ENCODE measurements at regions not wholly inside any gene's neighbourhood (a gene's known extent, or its start where the extent isn't known, plus 50 kb on each side); places are given as distances from the start of the nearest gene placed in this dataset.

GRCh38 chr18:51287818-51288508, 90.5 kb upstream of the MEX3C start:
- no peak for TF ChIP-seq ZFX (IDR thresholded peaks at IDR 0.05)
- no peak for TF ChIP-seq CTCF (conservative IDR thresholded peaks at IDR 0.05)
- H3K27ac ChIP-seq, result no peak overlapping the region

GRCh38 chr18:51288582-51288981, 91.1 kb upstream of the MEX3C start:
- TF ChIP-seq CTCF (conservative IDR thresholded peaks at IDR 0.05), result no peak
- no peak for TF ChIP-seq ZFX (IDR thresholded peaks at IDR 0.05)
- H3K27ac ChIP-seq, result no peak overlapping the region

- no peak for TF ChIP-seq ZFX (IDR thresholded peaks at IDR 0.05)
- TF ChIP-seq CTCF (conservative IDR thresholded peaks at IDR 0.05), result no peak
These were observed 93.4 kb upstream of the MEX3C start for GRCh38 chr18:51290860-51291259.

GRCh38 chr18:51300912-51301311, 103.4 kb upstream of the MEX3C start:
- H3K27ac ChIP-seq, result no peak overlapping the region
- no peak for TF ChIP-seq CTCF (conservative IDR thresholded peaks at IDR 0.05)
- no peak for TF ChIP-seq ZFX (IDR thresholded peaks at IDR 0.05)

More at GRCh38 chr18:51290860-51291259, 93.4 kb upstream of the MEX3C start:
- no peak overlapping the region for H3K27ac ChIP-seq

GRCh38 chr18:51301376-51301775, 103.9 kb upstream of the MEX3C start:
- TF ChIP-seq ZFX (IDR thresholded peaks at IDR 0.05), result no peak
- TF ChIP-seq CTCF (conservative IDR thresholded peaks at IDR 0.05), result no peak
- H3K27ac ChIP-seq, result no peak overlapping the region

GRCh38 chr18:51316677-51317076, 119.2 kb upstream of the MEX3C start:
- no peak overlapping the region for H3K27ac ChIP-seq
- TF ChIP-seq ZFX (IDR thresholded peaks at IDR 0.05) (no peak), CTCF (conservative IDR thresholded peaks at IDR 0.05) (no peak)

- no peak overlapping the region for H3K27ac ChIP-seq
- TF ChIP-seq ZFX (IDR thresholded peaks at IDR 0.05) (no peak), CTCF (conservative IDR thresholded peaks at IDR 0.05) (no peak)
These were observed 124.2 kb upstream of the MEX3C start for GRCh38 chr18:51321696-51322095.

Measured in C4-2B (cell line).